ENCODE measurements at regions not wholly inside any gene's neighbourhood (a gene's known extent, or its start where the extent isn't known, plus 50 kb on each side); places are given as distances from the start of the nearest gene placed in this dataset.

- TF ChIP-seq CTCF (IDR thresholded peaks at IDR 0.05), result no peak
- TF ChIP-seq ZFX (IDR thresholded peaks at IDR 0.05; ENCODE audit: borderline replicate concordance), result no peak
Measured at GRCh38 chr9:13596383-13596970, 317.0 kb upstream of the MPDZ start.
